Gastrocnemius medialis (tissue), 4 donors: ENCODE measurements at regions not wholly inside any gene's neighbourhood (a gene's known extent, or its start where the extent isn't known, plus 50 kb on each side); places are given as distances from the start of the nearest gene placed in this dataset.

Experiments used
- ATAC-seq, 2 donors: fragments of 150-250 bp; one replicate each; pipeline ENCODE4 v1.9.1; 2016
- DNase-seq, 2 donors: peaks; one replicate each; pipeline ENCODE4 v3.0.0-alpha.2; 2019
- H3K27ac ChIP-seq, 4 donors: fragments of 200-600 bp; sonication (generic); 1 replicate in 1 of 4; 2 replicates in 3 of 4; pipeline ENCODE4 v1.5.1; 2016 to 2018; ENCODE audit warnings: mild to moderate bottlenecking in 2 of 4, moderate library complexity in 1 of 4
- H3K27me3 ChIP-seq, 3 donors: fragments of 200-600 bp; sonication (generic) in 2 of 3; 1 replicate in 1 of 3; 2 replicates in 2 of 3; pipeline versions ENCODE4 v1.5.1 to v1.6.0; 2016 to 2019; ENCODE audit warnings: mild to moderate bottlenecking in 1 of 3, moderate library complexity in 1 of 3
- H3K36me3 ChIP-seq, 2 donors: fragments of 200-600 bp; sonication (generic) in 1 of 2; one replicate each; pipeline ENCODE4 v1.5.1; 2017 to 2018
- H3K4me1 ChIP-seq, 2 donors: fragments of 200-600 bp; sonication (generic) in 1 of 2; one replicate each; pipeline ENCODE4 v1.5.1; 2016 to 2017; ENCODE audit warnings: mild to moderate bottlenecking in 2 of 2
- H3K4me3 ChIP-seq, 4 donors: fragments of 200-600 bp; sonication (generic) in 3 of 4; 1 replicate in 1 of 4; 2 replicates in 3 of 4; pipeline ENCODE4 v1.5.1; 2016 to 2019; ENCODE audit warnings: mild to moderate bottlenecking in 2 of 4
- H3K9me3 ChIP-seq, 3 donors: fragments of 200-600 bp; sonication (generic) in 2 of 3; 1 replicate in 1 of 3; 2 replicates in 2 of 3; pipeline ENCODE4 v1.5.1; 2016 to 2019
- CTCF ChIP-seq, 5 experiments: fragments of 450-650 bp in 3 of 5; fragments of 200-600 bp in 2 of 5; sonication (generic) in 2 of 5; IDR thresholded peaks in 4 of 5; conservative IDR thresholded peaks in 1 of 5; 1 replicate in 4 of 5; 2 replicates in 1 of 5; pipeline ENCODE4 v1.5.1; 2016 to 2019; ENCODE audit warnings: antibody characterized with exemption in 5 of 5, mild to moderate bottlenecking in 3 of 5, moderate library complexity in 3 of 5
- POLR2A ChIP-seq, 2 donors: fragments of 450-650 bp; IDR thresholded peaks; one replicate each; pipeline ENCODE4 v1.6.1; 2017; ENCODE audit warnings: antibody characterized with exemption in 2 of 2, mild to moderate bottlenecking in 2 of 2, moderate library complexity in 2 of 2
- in situ Hi-C, 4 donors: fragments of 200-750 bp; cut with MboI; loops; one replicate each; pipeline versions ENCODE4 v1.15.0 to v1.8.0; 2017; ENCODE audit warnings: low sequenced_read_pairs in 4 of 4
- intact Hi-C: fragments of 100-400 bp; cut with DNase I; formaldehyde crosslinking; loops from one replicate; pipeline ENCODE4 v1.15.1; 2023; ENCODE audit warnings: low total_unique reads

- no peaks in the 10 kb centered on the region for H3K36me3 ChIP-seq
- intact Hi-C loops (no loop called here), in situ Hi-C loops (no loop called here)
- no peak for ATAC-seq
- no peaks in the 10 kb centered on the region for H3K4me1 ChIP-seq
- TF ChIP-seq POLR2A (IDR thresholded peaks at IDR 0.05) (no peak), CTCF (IDR thresholded peaks at IDR 0.05 in 4 of 5, conservative IDR thresholded peaks at IDR 0.05 in 1 of 5) (no peak)
- no peaks in the 10 kb centered on the region for H3K9me3 ChIP-seq
- H3K27me3 ChIP-seq = peaks cover 0 to 5% (median 4%) of the 10 kb centered on the region in 3 donors
- DNase-seq = no peak
- no peak overlapping the region for H3K27ac ChIP-seq
- no peak overlapping the region for H3K4me3 ChIP-seq
Observed at GRCh38 chr2:241942416-241943208, 73.1 kb downstream of the RTP5 start.

- no peaks in the 10 kb centered on the region for H3K36me3 ChIP-seq
- H3K9me3 ChIP-seq = no peaks in the 10 kb centered on the region
- H3K27me3 ChIP-seq = peaks cover 0 to 5% (median 4%) of the 10 kb centered on the region in 3 donors
- H3K4me1 ChIP-seq = no peaks in the 10 kb centered on the region
- ATAC-seq = no peak
- no peak for DNase-seq
- intact Hi-C loops = no loop called here
- in situ Hi-C loops = no loop called here
- no peak overlapping the region for H3K27ac ChIP-seq
- TF ChIP-seq POLR2A (IDR thresholded peaks at IDR 0.05) (no peak), CTCF (IDR thresholded peaks at IDR 0.05 in 4 of 5, conservative IDR thresholded peaks at IDR 0.05 in 1 of 5) (no peak)
- H3K4me3 ChIP-seq = no peak overlapping the region
Observed at GRCh38 chr2:241943209-241943850, 73.8 kb downstream of the RTP5 start.

- DNase-seq = no peak
- Histone ChIP-seq H3K4me1 (no peaks in the 10 kb centered on the region), H3K27me3 (peaks cover 2 to 5% (median 4%) of the 10 kb centered on the region in 3 donors), H3K27ac (no peak overlapping the region), H3K4me3 (no peak overlapping the region), H3K36me3 (no peaks in the 10 kb centered on the region), H3K9me3 (no peaks in the 10 kb centered on the region)
- no peak for ATAC-seq
- TF ChIP-seq CTCF (IDR thresholded peaks at IDR 0.05 in 4 of 5, conservative IDR thresholded peaks at IDR 0.05 in 1 of 5) (no peak), POLR2A (IDR thresholded peaks at IDR 0.05) (no peak)
- in situ Hi-C loops = no loop called here
- intact Hi-C loops = no loop called here
Observed at GRCh38 chr2:241943961-241944575, 74.5 kb downstream of the RTP5 start.

GRCh38 chr2:241944821-241945220 lies 75.3 kb downstream of the RTP5 start:
- TF ChIP-seq POLR2A (IDR thresholded peaks at IDR 0.05) = no peak
- TF ChIP-seq CTCF (IDR thresholded peaks at IDR 0.05 in 4 of 5, conservative IDR thresholded peaks at IDR 0.05 in 1 of 5) = no peak
- ATAC-seq (no peak), DNase-seq (no peak)
- Histone ChIP-seq H3K36me3 (no peaks in the 10 kb centered on the region), H3K4me1 (no peaks in the 10 kb centered on the region), H3K4me3 (no peak overlapping the region), H3K27ac (no peak overlapping the region), H3K27me3 (peaks cover 4 to 9% (median 5%) of the 10 kb centered on the region in 3 donors), H3K9me3 (no peaks in the 10 kb centered on the region)
- intact Hi-C loops = no loop called here
- in situ Hi-C loops = no loop called here
